HG02973 (cell line): ENCODE measurements at regions not wholly inside any gene's neighbourhood (a gene's known extent, or its start where the extent isn't known, plus 50 kb on each side); places are given as distances from the start of the nearest gene placed in this dataset.
A peak's percentile ranks its signal among the peaks of the same experiment; 100 is the strongest.

Source experiments
- ATAC-seq: cut with Tn5 transposase; IDR thresholded peaks from one replicate; pipeline ENCODE4 v1.9.1; 2021; ENCODE audit warnings: moderate library complexity; ENCODE audit not compliant: unreplicated experiment

- no peak for ATAC-seq
Measured at GRCh38 chr15:101124731-101125451, 127.0 kb downstream of the CHSY1 start.

DNA sequence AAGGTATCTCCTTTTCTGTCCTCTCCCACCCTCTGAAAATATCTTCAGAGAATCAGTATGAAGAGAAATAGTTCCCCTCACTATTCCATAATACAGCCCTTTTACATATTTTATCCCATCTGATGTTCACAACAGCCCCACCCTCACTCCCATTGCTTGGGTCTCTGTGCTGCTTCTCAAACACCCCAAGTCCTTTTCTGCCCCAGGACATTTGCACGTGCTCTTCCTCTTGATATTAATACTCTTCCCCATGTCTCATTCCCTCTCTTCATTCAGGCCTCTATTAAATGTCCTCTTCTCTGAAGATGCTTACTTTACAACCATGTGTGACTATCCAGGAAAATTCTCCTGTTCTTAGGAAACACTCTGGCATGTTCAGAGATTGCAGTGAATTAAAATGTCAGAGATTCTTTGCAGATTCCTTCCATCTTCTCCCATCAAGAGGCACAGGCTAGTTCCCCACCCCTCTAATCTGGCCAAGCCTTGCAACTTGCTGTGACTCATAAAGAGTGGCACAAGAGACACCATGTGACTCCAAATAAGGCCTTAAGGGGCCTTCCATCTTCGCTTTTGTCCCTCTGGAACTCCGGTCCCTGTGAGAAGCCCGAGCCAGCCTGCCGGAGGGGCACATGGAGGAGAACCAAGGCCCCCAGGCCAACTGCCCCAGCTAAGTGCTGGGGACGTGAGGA, 128.5 kb downstream of the CHSY1 start:
- ATAC-seq = no peak

- ATAC-seq = no peak
Measured at GRCh38 chr15:101122806-101123205, 129.0 kb downstream of the CHSY1 start.

DNA sequence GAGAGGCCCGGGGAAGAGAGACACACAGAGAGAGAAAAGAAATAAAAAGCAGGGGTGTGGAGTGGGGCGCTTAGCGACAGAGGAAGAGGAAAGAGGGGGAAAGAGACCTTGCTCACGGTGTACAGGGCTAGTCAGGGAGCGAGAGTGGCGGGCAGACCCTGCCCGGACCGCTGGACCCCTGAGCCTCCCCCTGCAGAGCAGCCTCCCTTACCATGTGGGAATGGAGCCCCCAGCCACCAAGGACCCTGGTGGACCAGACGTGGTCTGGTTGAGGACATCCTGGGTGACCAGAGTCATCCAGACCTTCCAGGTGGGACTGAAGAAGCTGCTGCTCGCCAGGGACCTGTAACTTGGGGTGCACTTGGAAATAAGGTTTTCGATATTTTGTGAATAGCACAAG, 129.6 kb downstream of the CHSY1 start:
- no peak for ATAC-seq

GRCh38 chr15:101121511-101122090, 130.2 kb downstream of the CHSY1 start:
- peak; percentile 47 for ATAC-seq

DNA sequence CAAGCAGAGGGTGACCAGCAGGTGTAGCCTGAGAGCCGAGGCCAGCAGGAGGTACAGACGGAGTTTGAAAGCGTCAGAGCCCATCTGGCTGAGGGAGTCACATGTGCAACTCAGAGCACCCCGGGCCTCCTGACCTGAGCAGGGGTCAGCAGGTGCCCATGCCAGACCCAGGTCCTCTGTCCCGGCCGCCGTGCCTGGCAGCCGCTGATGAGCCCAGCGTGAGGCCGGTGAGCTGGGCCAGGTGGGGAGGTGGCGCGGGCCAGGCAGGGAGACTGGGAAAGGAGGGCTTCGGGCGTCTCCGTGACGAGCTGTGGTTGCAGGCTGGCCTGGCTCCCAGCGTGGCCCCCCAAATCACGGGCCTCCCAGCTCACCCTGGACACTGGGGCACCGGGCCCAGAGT, 130.9 kb downstream of the CHSY1 start:
- ATAC-seq = no peak

GRCh38 chr15:101120473-101120872, 131.4 kb downstream of the CHSY1 start:
- no peak for ATAC-seq
